GM18505 (cell line): ENCODE measurements at regions not wholly inside any gene's neighbourhood (a gene's known extent, or its start where the extent isn't known, plus 50 kb on each side); places are given as distances from the start of the nearest gene placed in this dataset.

Experiments
- ATAC-seq: cut with Tn5 transposase; IDR thresholded peaks from one replicate; pipeline ENCODE4 v1.9.1; 2021; ENCODE audit not compliant: unreplicated experiment
- POLR2A ChIP-seq: IDR thresholded peaks from 4 replicates; pipeline ENCODE4 v1.6.1; 2011; ENCODE audit warnings: borderline replicate concordance; ENCODE audit not compliant: insufficient read depth, insufficient read length; ENCODE audit errors: extremely low read depth

GRCh38 chr16:73206151-73206707, 158.3 kb upstream of the ZFHX3 start:
- TF ChIP-seq POLR2A: no peak
- ATAC-seq: no peak

GRCh38 chr16:73205153-73205886, 157.4 kb upstream of the ZFHX3 start:
- no peak for TF ChIP-seq POLR2A
- no peak for ATAC-seq

- TF ChIP-seq POLR2A: no peak
Observed at GRCh38 chr16:73204359-73205152, 156.6 kb upstream of the ZFHX3 start.

GRCh38 chr16:73202161-73202729, 154.3 kb upstream of the ZFHX3 start:
- no peak for ATAC-seq
- no peak for TF ChIP-seq POLR2A

More at GRCh38 chr16:73204359-73205152, 156.6 kb upstream of the ZFHX3 start:
- no peak for ATAC-seq

GRCh38 chr16:73199214-73199613, 151.3 kb upstream of the ZFHX3 start:
- no peak for ATAC-seq
- TF ChIP-seq POLR2A: no peak

GRCh38 chr16:73198481-73198880, 150.6 kb upstream of the ZFHX3 start:
- no peak for TF ChIP-seq POLR2A
- ATAC-seq: no peak

GRCh38 chr16:73197598-73197997, 149.7 kb upstream of the ZFHX3 start:
- no peak for TF ChIP-seq POLR2A

GRCh38 chr16:73196670-73197069, 148.7 kb upstream of the ZFHX3 start:
- peak; percentile 66 for ATAC-seq
- TF ChIP-seq POLR2A: no peak

More at GRCh38 chr16:73197598-73197997, 149.7 kb upstream of the ZFHX3 start:
- ATAC-seq: no peak

- no peak for TF ChIP-seq POLR2A
Observed at GRCh38 chr16:73193464-73193863, 145.5 kb upstream of the ZFHX3 start.

GRCh38 chr16:73192232-73192894, 144.4 kb upstream of the ZFHX3 start:
- no peak for ATAC-seq
- no peak for TF ChIP-seq POLR2A

More at GRCh38 chr16:73193464-73193863, 145.5 kb upstream of the ZFHX3 start:
- no peak for ATAC-seq

- no peak for ATAC-seq
- no peak for TF ChIP-seq POLR2A
Observed at GRCh38 chr16:73191660-73192046, 143.7 kb upstream of the ZFHX3 start.

GRCh38 chr16:73190688-73191659, 143.0 kb upstream of the ZFHX3 start:
- no peak for ATAC-seq
- TF ChIP-seq POLR2A: no peak
